ENCODE measurements at regions not wholly inside any gene's neighbourhood (a gene's known extent, or its start where the extent isn't known, plus 50 kb on each side); places are given as distances from the start of the nearest gene placed in this dataset.

DNA sequence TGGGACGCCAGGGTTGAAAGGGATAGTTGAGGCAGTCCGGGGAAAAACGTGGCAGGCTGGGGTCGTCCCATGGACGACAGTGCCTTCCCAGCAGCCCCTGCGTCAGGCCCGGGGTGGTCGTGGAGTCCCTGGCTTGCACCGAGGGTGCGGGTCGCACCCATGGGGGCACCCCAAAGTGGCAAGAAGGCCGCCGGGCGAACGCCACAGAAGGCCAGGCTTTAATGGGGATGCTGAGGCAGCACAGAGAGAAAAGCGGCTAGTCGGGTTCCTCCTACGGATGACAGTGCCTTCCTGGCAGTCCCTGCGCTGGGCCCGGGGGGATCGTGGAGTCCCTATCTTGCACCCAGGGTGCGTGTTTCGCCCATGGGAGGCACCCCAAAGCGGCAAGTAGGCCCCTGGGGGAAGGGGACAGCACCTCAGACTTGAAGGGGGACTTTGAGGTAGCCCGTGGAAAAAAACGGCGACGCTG is 158.6 kb upstream of the ALG10B start:
- in situ Hi-C loops (cut with HindIII; ENCODE audit: low sequenced_read_pairs) = no loop called here
- TF ChIP-seq, protein P1, sequence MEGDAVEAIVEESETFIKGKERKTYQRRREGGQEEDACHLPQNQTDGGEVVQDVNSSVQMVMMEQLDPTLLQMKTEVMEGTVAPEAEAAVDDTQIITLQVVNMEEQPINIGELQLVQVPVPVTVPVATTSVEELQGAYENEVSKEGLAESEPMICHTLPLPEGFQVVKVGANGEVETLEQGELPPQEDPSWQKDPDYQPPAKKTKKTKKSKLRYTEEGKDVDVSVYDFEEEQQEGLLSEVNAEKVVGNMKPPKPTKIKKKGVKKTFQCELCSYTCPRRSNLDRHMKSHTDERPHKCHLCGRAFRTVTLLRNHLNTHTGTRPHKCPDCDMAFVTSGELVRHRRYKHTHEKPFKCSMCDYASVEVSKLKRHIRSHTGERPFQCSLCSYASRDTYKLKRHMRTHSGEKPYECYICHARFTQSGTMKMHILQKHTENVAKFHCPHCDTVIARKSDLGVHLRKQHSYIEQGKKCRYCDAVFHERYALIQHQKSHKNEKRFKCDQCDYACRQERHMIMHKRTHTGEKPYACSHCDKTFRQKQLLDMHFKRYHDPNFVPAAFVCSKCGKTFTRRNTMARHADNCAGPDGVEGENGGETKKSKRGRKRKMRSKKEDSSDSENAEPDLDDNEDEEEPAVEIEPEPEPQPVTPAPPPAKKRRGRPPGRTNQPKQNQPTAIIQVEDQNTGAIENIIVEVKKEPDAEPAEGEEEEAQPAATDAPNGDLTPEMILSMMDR (IDR thresholded peaks at IDR 0.05; ENCODE audit: low read depth, low read length, missing control alignments) = no peak
- DNase-seq (ENCODE audit: low read depth) = no peak
- H3K4me3 ChIP-seq (ENCODE audit: low read depth, low read length) = no peak overlapping the region

DNA sequence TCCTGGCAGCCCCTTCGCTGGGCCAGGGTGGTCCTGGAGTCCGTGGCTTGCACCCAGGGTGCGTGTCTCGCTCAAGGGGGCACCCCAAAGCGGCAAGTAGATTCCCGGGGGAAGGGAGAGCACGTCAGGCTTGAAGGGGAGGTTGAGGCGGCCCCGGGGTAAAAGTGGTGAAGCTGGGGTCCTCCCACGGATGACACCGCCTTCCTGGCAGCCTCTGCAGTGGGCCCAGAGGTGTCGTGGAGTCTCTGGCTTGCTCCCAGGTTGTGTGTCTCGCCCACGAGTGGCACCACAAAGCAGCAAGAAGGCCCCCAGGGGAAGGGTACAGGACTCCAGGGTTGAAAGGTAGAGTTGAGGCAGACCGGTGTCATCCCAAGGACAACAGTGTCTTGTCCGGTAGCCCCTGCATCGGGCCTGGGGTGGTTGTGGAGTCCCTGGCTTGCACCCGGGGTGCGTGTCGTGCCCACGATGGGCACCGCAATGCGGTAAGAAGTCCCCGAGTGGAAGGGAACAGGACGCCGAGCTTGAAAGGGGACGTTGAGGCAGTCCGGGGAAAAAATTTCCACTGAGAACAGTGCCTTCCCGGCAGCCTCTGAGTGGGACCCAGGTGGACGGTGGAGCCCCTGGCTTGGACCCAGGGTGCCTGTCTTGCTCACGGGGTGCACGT is 158.0 kb upstream of the ALG10B start:
- TF ChIP-seq, protein P1 (IDR thresholded peaks at IDR 0.05; ENCODE audit: low read depth, low read length, missing control alignments) = no peak
- DNase-seq (ENCODE audit: low read depth) = no peak
- no peak overlapping the region for H3K4me3 ChIP-seq (ENCODE audit: low read depth, low read length)
- in situ Hi-C loops (cut with HindIII; ENCODE audit: low sequenced_read_pairs) = no loop called here

DNA sequence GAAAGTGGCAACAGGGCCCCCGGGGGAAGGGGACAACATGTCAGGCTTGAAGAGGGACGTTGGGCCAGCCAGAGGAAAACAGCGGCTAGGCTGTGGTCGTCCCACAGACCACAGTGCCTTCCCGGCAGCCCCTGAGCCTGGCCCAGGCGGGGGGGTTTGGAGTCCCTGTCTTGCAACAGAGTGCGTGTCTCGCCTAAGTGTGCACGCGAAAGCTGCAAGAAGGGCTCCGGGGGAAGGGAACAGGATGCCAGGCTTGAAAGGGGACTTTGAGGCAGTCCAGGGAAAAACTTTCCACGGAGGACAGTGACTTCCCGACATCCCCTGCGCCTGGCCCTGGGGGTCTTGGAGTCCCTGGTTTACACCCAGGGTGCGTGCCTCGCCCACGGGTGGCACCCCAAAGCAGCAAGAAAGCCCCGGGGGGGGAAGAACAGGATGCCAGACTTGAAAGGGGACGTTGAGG is 157.5 kb upstream of the ALG10B start:
- in situ Hi-C loops (cut with HindIII; ENCODE audit: low sequenced_read_pairs) = no loop called here
- TF ChIP-seq, protein P1 (IDR thresholded peaks at IDR 0.05; ENCODE audit: low read depth, low read length, missing control alignments) = no peak
- DNase-seq (ENCODE audit: low read depth) = no peak
- H3K4me3 ChIP-seq (ENCODE audit: low read depth, low read length) = no peak overlapping the region

DNA sequence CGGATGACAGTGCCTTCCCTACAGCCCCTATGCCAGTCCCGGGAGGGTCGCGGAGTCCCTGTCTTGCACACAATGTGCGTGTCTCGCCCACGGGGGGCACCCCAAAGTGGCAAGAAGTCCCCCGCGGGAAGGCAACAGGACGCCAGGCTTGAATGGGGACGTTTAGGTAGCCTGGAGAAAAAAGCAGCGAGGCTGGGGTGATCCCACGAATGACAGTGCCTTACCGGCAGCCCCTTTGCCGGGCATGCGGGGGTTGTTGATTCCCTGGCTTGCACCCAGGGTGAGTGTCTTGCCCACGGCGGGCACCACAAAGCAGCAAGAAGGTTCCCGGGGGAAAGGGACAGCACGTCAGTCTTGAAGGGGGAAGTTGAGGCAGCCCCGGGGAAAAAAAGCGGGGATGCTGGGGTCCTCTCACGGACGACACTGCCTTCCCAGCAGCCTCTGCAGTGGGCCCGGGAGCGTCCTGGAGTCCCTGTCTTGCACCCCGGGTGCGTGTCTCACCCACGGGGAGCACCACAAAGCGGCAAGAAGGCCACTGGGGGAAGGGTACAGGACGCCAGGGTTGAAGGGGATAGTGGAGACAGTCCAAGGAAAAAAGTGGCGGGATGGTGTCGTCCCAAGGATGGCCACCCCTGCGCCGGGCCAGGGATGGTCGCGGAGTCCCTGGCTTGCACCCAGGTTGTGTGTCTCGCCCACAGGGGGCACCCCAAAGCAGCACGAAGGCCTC is 156.8 kb upstream of the ALG10B start:
- TF ChIP-seq, protein P1 (IDR thresholded peaks at IDR 0.05; ENCODE audit: low read depth, low read length, missing control alignments) = no peak
- in situ Hi-C loops (cut with HindIII; ENCODE audit: low sequenced_read_pairs) = no loop called here
- no peak overlapping the region for H3K4me3 ChIP-seq (ENCODE audit: low read depth, low read length)
- no peak for DNase-seq (ENCODE audit: low read depth)

DNA sequence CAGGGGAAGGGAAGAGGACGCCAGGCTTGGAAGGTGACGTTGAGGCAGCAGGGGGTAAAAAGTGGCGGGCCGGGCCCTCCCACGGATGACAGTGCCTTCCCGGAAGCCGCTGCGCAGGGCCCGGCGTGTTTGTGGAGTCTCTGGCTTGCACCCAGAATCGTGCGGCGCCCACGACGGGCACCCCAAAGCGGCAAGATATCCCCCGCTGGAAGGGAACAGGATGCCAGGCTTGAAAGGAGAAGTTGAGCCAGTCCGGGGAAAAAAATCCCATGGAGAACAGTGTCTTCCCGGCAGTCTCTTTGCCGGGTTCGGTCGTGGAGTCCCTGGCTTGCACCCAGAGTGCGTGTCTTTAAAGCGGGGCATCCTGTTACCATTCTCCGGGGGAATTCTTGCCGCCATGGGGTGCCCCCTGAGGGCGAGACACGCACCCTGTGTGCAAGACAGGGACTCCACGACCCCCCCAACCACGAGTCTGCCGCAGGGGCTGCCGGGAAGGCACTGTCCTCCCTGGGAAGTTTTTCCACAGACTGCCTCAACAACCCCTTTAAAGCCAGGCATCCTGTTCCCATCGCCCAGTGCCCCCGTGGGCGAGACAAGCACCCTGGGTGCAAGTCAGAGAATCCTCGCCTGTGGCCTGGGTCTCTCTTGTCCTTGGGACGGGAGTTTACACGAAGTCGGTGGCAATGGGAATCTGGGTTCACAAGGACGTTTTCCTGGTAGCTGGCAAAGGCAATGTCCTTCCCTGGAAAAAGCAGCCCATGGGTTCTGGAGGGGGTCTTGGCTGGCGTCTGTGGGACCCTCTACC is 156.1 kb upstream of the ALG10B start:
- H3K4me3 ChIP-seq (ENCODE audit: low read depth, low read length) = no peak overlapping the region
- TF ChIP-seq, protein P1 (IDR thresholded peaks at IDR 0.05; ENCODE audit: low read depth, low read length, missing control alignments) = no peak
- no peak for DNase-seq (ENCODE audit: low read depth)
- in situ Hi-C loops (cut with HindIII; ENCODE audit: low sequenced_read_pairs) = no loop called here

All from astrocyte of the cerebellum (primary cell).